Neural cell (in vitro differentiated cells): ENCODE measurements at regions not wholly inside any gene's neighbourhood (a gene's known extent, or its start where the extent isn't known, plus 50 kb on each side); places are given as distances from the start of the nearest gene placed in this dataset.

Experiments
- CTCF ChIP-seq: fragments of 450-650 bp; IDR thresholded peaks from 2 replicates; pipeline ENCODE4 v1.5.1; 2014; ENCODE audit warnings: antibody characterized with exemption, mild to moderate bottlenecking, moderate library complexity; ENCODE audit not compliant: poor library complexity, severe bottlenecking
- EP300 ChIP-seq: fragments of 450-650 bp; conservative IDR thresholded peaks from 2 replicates; pipeline ENCODE4 v1.6.1; 2014; ENCODE audit warnings: antibody characterized with exemption, mild to moderate bottlenecking, moderate library complexity; ENCODE audit not compliant: poor library complexity, severe bottlenecking
- POLR2AphosphoS5 ChIP-seq: IDR thresholded peaks from 2 replicates; pipeline ENCODE4 v1.6.1; 2012
- REST ChIP-seq: IDR thresholded peaks from 2 replicates; pipeline ENCODE4 v1.6.1; 2012; ENCODE audit warnings: borderline replicate concordance

GRCh38 chr16:51228097-51228659 lies 77.1 kb upstream of the SALL1 start:
- no peak for TF ChIP-seq CTCF
- no peak for TF ChIP-seq POLR2AphosphoS5
- TF ChIP-seq EP300, result no peak
- TF ChIP-seq REST, result no peak
